CD4-positive, alpha-beta T cell (primary cell): ENCODE measurements at regions not wholly inside any gene's neighbourhood (a gene's known extent, or its start where the extent isn't known, plus 50 kb on each side); places are given as distances from the start of the nearest gene placed in this dataset.

Source experiments
- ATAC-seq: fragments of 200-7000 bp; cut with Tn5 transposase; one replicate; pipeline ENCODE4 v1.10.0; 2022; ENCODE audit warnings: mild to moderate bottlenecking; ENCODE audit not compliant: poor library complexity
- CTCF ChIA-PET: fragments of 350-600 bp; sonication (Branson Sonifier 250); formaldehyde crosslinking; loops from one replicate; lab custom pipeline; 2021; ENCODE audit warnings: antibody characterized with exemption, inconsistent platforms; lab: Charles Lee
- POLR2A ChIA-PET: fragments of 350-600 bp; sonication (Branson Sonifier 250); formaldehyde crosslinking; loops from one replicate; lab custom pipeline; 2021; ENCODE audit warnings: antibody characterized with exemption, inconsistent platforms; lab: Charles Lee
- DNase-seq, 14 experiments: peaks; one replicate each; pipeline ENCODE4 v3.0.0-alpha.2; 2013 to 2020; ENCODE audit warnings: mixed read lengths in 2 of 14
- H3K27ac ChIP-seq, 2 donors: one replicate each; pipeline versions ENCODE4 v1.5.1 to v1.7.0; 2013; ENCODE audit warnings: low read length in 2 of 2, low read depth in 1 of 2, mild to moderate bottlenecking in 1 of 2
- H3K27me3 ChIP-seq, 2 experiments: 1 replicate in 1 of 2; 2 replicates in 1 of 2; pipeline versions ENCODE4 v1.6.1 to v1.7.0; 2013; ENCODE audit warnings: low read length in 2 of 2, control low read depth in 1 of 2, mild to moderate bottlenecking in 1 of 2, moderate library complexity in 1 of 2; ENCODE audit not compliant: insufficient read depth in 2 of 2, control insufficient read depth in 1 of 2
- H3K36me3 ChIP-seq: one replicate; pipeline ENCODE4 v1.6.1; 2013; ENCODE audit warnings: low read length, control low read depth; ENCODE audit not compliant: insufficient read depth
- H3K4me1 ChIP-seq: one replicate; pipeline ENCODE4 v1.6.1; 2013; ENCODE audit warnings: low read length, control low read depth; ENCODE audit not compliant: insufficient read depth
- H3K4me3 ChIP-seq: one replicate; pipeline ENCODE4 v1.5.1; 2013; ENCODE audit warnings: mild to moderate bottlenecking, low read length, moderate library complexity
- H3K9me3 ChIP-seq, 2 experiments: 1 replicate in 1 of 2; 2 replicates in 1 of 2; pipeline versions ENCODE4 v1.6.1 to v1.7.0; 2013; ENCODE audit warnings: low read length in 2 of 2, mild to moderate bottlenecking in 2 of 2, control low read depth in 1 of 2, moderate library complexity in 1 of 2; ENCODE audit not compliant: control insufficient read depth in 1 of 2, insufficient read depth in 1 of 2
- H3K27ac Mint-ChIP-seq: one replicate; pipeline ENCODE4 v1.8.0; 2020; ENCODE audit warnings: mixed read lengths
- H3K27me3 Mint-ChIP-seq: one replicate; pipeline ENCODE4 v1.8.0; 2021; ENCODE audit warnings: mixed read lengths
- H3K36me3 Mint-ChIP-seq: one replicate; pipeline ENCODE4 v1.8.0; 2021; ENCODE audit warnings: low read depth, mixed read lengths
- H3K4me1 Mint-ChIP-seq: one replicate; pipeline ENCODE4 v1.8.0; 2021; ENCODE audit warnings: low read depth, mixed read lengths
- H3K4me3 Mint-ChIP-seq: one replicate; pipeline ENCODE4 v1.8.0; 2020; ENCODE audit warnings: mild to moderate bottlenecking, mixed read lengths
- H3K9me3 Mint-ChIP-seq: one replicate; pipeline ENCODE4 v1.8.0; 2020; ENCODE audit warnings: mixed read lengths
- intact Hi-C, 2 experiments: fragments of 100-400 bp; cut with DNase I in 1 of 2; cut with micrococcal nuclease in 1 of 2; formaldehyde crosslinking; loops; one replicate each; pipeline versions ENCODE4 v1.15.1 to v1.9.0; 2023 to 2025; cut with DNase I, micrococcal nuclease
- TF ChIP-seq, protein P1 (sequence below): fragments of 200-600 bp; IDR thresholded peaks from one replicate; pipeline ENCODE4 v1.8.0; 2022; ENCODE audit warnings: antibody characterized with exemption, mild to moderate bottlenecking

- Mint-ChIP-seq H3K27me3 (no peaks in the 10 kb centered on the region), H3K36me3 (no peaks in the 10 kb centered on the region), H3K4me3 (no peak overlapping the region), H3K27ac (no peak overlapping the region), H3K9me3 (no peaks in the 10 kb centered on the region), H3K4me1 (no peaks in the 10 kb centered on the region)
- ATAC-seq: no peak
- H3K27me3 ChIP-seq: no peaks in the 10 kb centered on the region
- TF ChIP-seq, protein P1, sequence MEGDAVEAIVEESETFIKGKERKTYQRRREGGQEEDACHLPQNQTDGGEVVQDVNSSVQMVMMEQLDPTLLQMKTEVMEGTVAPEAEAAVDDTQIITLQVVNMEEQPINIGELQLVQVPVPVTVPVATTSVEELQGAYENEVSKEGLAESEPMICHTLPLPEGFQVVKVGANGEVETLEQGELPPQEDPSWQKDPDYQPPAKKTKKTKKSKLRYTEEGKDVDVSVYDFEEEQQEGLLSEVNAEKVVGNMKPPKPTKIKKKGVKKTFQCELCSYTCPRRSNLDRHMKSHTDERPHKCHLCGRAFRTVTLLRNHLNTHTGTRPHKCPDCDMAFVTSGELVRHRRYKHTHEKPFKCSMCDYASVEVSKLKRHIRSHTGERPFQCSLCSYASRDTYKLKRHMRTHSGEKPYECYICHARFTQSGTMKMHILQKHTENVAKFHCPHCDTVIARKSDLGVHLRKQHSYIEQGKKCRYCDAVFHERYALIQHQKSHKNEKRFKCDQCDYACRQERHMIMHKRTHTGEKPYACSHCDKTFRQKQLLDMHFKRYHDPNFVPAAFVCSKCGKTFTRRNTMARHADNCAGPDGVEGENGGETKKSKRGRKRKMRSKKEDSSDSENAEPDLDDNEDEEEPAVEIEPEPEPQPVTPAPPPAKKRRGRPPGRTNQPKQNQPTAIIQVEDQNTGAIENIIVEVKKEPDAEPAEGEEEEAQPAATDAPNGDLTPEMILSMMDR: no peak
- intact Hi-C loops: no loop called here
- H3K4me1 ChIP-seq: no peaks in the 10 kb centered on the region
- no peak for DNase-seq
- H3K4me3 ChIP-seq: no peak overlapping the region
- no peak overlapping the region for H3K27ac ChIP-seq
- POLR2A ChIA-PET: no interaction called here
- no peaks in the 10 kb centered on the region for H3K9me3 ChIP-seq
- CTCF ChIA-PET: interaction anchor here (0.9 to 1.8 kb wide), 2 partner anchors 14 to 20 kb away, joined by 3 to 4 read pairs; no protein-coding TSS in a partner anchor
- H3K36me3 ChIP-seq: no peaks in the 10 kb centered on the region
Observed at GRCh38 chr10:4109469-4109868, 324.5 kb upstream of the KLF6 start.

GRCh38 chr10:4108693-4109092 lies 323.7 kb upstream of the KLF6 start:
- H3K36me3 ChIP-seq: no peaks in the 10 kb centered on the region
- no peaks in the 10 kb centered on the region for H3K9me3 ChIP-seq
- DNase-seq (no peak), ATAC-seq (no peak)
- no peak overlapping the region for H3K4me3 Mint-ChIP-seq
- no peak overlapping the region for H3K27ac ChIP-seq
- CTCF ChIA-PET: interaction anchor here (1.8 kb wide), 1 partner anchor 19 kb away, joined by 4 read pairs; no protein-coding TSS in a partner anchor
- H3K27me3 Mint-ChIP-seq: no peaks in the 10 kb centered on the region
- H3K4me1 Mint-ChIP-seq: no peaks in the 10 kb centered on the region
- no peak overlapping the region for H3K4me3 ChIP-seq
- no peaks in the 10 kb centered on the region for H3K27me3 ChIP-seq
- TF ChIP-seq, protein P1: no peak
- H3K36me3 Mint-ChIP-seq: no peaks in the 10 kb centered on the region
- no peaks in the 10 kb centered on the region for H3K4me1 ChIP-seq
- no peak overlapping the region for H3K27ac Mint-ChIP-seq
- no peaks in the 10 kb centered on the region for H3K9me3 Mint-ChIP-seq
- POLR2A ChIA-PET: interaction anchor here (0.6 kb wide), 1 partner anchor 755 kb away, joined by 3 read pairs; no protein-coding TSS in a partner anchor
- intact Hi-C loops: no loop called here

DNA sequence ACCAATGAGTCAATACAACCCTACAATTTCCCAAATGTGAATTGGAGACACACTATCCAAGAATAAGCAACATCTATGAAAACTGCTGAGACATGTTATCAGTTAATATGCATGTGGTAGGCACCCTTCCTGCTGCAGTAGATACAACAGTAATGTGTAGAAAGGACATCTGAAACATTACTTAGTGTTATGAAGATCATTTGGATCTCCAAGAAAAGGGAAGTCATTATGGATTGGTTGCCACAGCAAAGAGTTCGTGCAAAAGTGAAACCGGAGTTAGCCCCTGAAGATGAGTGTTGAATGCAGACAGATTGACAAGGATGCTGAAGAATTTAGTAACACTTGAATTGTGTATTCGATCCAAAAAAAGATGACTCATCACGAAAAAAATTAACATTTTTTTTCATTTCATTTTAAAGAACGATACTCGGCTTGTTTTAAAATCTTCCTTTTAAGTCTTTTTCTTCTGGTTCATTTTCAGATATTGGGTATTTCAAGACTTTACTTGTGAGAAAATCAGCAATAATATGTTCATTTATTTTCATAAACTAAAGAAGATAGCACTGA lies 322.4 kb upstream of the KLF6 start:
- CTCF ChIA-PET: no interaction called here
- no peak for ATAC-seq
- no peaks in the 10 kb centered on the region for H3K36me3 Mint-ChIP-seq

More for the DNA sequence above, 322.4 kb upstream of the KLF6 start:
- Mint-ChIP-seq H3K4me1 (no peaks in the 10 kb centered on the region), H3K9me3 (no peaks in the 10 kb centered on the region), H3K27me3 (no peaks in the 10 kb centered on the region), H3K4me3 (no peak overlapping the region), H3K27ac (no peak overlapping the region)
- Histone ChIP-seq H3K9me3 (no peaks in the 10 kb centered on the region), H3K27ac (no peak overlapping the region), H3K4me3 (no peak overlapping the region), H3K36me3 (no peaks in the 10 kb centered on the region), H3K27me3 (no peaks in the 10 kb centered on the region), H3K4me1 (no peaks in the 10 kb centered on the region)
- DNase-seq: peak in 2 of 14 experiments; percentile 14 to 30
- TF ChIP-seq, protein P1: no peak
- intact Hi-C loops: no loop called here
- POLR2A ChIA-PET: no interaction called here
